ENCODE measurements at regions not wholly inside any gene's neighbourhood (a gene's known extent, or its start where the extent isn't known, plus 50 kb on each side); places are given as distances from the start of the nearest gene placed in this dataset.
"Not testable (repeated sequence)": the region's sequence is repeated elsewhere in the genome, so short reads cannot be mapped to it uniquely, and the experiment has no call there.

DNA sequence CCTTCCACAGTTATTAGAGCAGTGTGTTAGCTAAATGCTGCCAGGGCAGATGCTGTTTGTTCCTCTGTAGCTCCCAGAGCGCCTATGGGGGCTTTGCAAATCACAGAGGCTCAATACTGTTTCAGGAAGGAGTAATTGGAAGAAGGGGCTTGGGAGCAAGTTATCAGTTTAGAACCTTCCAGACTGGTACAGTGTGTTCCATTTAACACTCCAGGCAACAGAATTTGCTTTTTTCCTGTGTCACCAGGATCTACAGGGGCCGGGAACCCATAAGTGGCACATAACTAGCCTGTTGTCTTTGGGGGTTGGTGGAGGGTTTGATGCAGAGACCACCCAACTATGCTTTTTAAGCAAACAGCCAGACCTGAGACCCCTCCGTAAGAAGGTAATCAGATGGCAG is 307.3 kb upstream of the KCNN2 start:
- DNase-seq (ENCODE audit: low read depth in 2 of 2) = no peak

DNA sequence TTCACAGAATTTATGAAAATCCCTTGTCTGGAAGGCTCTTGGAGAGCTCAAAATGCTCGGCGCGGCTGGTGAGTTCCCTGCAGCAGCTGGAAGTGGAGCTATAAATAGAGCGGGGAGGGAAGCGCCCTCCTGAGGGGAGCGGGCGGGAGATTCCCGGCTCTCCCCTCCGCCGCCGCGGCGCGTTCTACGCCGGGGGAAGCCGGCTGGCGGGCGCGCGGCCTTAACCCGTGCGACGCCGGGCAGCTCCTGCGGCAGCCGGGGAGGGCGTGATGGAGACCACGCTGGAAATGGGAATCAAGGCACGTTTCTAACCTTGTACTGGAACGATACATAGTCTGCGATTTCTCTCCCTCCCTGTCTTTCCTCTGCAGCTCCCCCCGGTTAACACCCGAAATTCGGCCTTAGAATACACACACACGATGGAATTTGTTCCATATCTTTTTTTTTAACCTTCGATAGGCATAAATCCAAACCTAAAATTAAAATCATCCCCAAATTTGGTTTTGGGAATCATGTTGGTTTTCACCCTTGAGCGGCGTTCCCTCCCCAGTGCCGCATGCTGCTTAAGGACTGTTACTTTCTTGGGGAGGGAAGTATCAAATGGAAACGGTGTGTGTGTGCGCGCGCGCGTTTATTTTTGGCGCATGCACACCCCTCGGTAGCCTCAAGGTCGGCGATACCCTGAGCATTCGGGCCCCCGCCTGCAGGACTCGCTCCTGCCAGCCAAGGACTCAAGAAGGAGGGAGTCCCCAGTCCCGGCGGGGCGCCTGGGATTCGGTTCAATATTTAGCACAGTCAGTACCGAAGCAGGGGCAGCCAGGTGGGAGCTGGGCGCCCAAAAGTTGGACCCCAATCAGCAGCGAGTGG is 306.3 kb upstream of the KCNN2 start:
- DNase-seq (ENCODE audit: low read depth in 2 of 2) = no peak

DNA sequence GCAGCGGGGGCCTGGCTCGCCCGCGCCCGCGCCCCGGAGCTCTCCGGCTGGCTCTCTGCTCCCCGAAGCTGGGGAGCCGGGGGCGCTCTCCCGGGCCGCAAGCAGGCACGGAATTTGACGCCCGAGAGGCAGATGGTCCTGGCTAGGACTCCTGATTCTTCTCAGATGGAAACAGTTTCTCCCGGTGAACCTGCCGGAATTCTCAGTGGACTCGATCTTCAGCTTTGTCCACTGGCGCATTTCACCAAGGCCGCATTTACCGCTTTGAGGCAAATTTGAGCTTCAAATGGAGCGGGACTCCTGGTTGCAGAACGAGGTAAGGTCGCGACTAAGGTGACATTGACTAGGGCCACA is 305.7 kb upstream of the KCNN2 start:
- DNase-seq (ENCODE audit: low read depth in 2 of 2) = no peak

DNA sequence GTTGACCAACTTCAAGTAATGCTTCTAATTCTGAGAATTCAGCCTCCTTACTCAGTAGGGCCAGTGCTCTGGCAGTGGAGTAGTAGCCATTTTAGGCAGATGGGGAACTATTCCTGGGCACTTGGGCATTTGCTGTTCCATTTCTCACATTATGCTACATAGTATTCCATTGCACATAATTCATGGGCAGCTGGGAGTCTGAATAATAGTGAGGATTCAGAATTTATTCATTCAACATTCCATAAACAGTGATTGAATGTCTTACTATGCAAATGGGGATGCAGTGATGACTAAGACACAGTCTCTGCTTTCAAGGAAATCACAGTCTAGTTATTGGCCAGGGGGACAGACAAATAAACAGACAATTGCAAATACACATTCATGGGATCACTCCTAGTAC is 301.0 kb upstream of the KCNN2 start:
- no peak for DNase-seq (ENCODE audit: low read depth in 2 of 2)

DNA sequence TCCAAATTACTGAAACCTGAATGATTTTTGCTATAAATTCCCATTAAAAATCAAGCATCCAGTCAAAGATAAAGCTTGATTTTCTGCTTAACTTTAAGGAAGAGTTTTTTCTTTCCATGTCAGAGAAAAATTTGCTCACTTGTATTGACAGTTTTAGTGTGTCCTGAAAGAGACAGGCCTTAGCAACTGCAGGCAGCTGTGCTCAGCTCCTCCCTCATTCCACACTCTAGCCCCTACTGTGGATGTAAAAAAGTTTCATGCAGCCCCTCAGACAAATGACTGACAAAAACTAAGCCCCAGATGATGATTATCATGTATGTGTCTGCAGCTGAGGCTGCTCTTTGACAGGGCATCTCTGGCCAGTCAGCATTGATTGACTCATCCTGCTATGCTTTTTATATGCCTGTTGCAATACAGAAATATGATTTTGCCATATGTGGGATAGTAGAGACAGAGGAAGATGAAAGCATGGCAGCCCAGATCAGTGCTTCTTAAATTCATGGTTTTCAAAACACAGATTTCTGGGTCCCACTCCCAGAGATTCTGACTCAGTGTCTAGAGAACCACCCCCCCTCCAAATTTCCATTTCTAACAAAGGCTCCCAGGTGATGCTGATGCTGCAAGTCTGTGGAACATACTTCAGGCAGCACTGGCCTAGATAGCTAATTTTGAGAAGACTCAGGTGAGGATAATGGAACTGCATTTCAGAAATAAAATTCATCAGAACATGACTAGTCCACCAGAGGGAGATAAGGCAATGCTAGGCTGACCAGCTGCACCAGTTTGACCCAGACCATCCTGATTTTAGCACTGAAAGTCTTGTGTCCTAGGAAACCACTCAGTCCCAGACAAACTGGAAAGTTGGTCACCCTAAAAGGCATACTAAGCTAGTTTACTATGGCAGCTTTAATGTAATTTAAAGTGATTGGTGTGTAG is 298.7 kb upstream of the KCNN2 start:
- DNase-seq (ENCODE audit: low read depth in 2 of 2) = no peak

DNA sequence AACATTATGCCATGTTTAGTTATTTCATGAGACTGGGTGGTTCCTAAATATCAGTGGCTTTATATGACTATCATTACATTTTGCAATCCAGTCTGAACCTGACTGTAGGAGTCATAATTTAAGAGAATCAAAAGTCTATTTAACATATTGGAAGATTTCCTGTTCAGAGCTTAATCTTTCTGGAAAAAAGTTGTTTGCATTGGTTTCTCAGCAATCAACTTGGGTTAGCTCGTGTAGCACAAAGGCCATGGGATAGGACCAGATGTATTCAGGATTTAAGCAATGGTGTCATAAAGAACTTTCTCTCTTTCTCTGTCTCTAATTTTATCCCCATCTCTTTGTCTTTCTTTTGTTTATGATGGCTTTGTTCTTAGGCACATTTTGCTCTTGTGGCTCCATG is 296.0 kb upstream of the KCNN2 start:
- DNase-seq (ENCODE audit: low read depth in 2 of 2) = no peak

DNA sequence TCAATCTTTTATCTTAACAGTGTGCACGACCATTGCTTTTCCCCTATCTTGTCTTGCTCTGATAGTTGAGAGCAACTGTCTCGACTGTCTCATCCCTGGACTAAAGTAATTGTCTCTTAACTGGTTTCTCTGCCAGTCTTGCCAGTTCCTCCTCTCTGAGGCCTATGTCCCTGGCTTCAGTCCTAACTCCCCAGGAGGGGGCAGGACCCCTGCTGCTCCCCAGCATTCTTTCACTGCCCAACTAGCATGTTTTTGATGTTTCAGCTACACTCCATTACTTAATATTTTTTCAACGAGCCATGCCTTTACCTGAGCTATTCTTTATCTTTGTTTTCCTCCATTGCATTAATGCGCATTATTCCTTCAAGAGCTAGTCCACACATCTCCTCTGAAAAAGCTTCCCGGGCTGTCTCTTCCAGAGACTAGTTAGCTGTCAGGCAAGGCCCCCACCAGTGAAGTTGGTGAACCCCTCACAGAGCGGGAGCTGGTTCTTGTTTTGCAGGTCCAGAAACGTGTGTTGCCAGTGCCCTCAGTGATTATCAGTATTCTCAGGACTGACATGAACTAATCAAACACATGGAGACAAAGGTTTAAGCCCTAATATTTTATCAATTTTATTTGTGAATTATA is 291.7 kb upstream of the KCNN2 start:
- DNase-seq (ENCODE audit: low read depth in 2 of 2) = no peak

DNA sequence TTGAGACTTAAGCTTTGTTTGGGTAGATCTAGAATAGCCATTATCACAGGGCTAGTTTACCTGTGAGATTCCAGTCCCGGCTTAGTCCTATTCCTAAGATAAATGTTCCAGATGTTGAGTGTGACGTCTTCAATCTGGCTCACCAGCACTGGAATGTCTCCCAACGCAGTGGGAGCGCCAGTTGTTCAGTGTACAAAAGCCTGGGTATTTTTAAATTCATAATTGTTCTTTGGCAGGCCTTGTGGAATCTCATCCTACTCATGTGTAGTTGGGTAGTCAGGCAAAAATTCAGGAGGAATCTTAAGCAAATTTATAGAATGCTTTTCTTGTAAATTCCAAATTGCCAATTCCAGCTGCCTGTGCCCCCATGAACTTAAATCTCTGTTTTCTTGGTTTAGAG is 272.6 kb upstream of the KCNN2 start:
- no peak for DNase-seq (ENCODE audit: low read depth in 2 of 2)

DNA sequence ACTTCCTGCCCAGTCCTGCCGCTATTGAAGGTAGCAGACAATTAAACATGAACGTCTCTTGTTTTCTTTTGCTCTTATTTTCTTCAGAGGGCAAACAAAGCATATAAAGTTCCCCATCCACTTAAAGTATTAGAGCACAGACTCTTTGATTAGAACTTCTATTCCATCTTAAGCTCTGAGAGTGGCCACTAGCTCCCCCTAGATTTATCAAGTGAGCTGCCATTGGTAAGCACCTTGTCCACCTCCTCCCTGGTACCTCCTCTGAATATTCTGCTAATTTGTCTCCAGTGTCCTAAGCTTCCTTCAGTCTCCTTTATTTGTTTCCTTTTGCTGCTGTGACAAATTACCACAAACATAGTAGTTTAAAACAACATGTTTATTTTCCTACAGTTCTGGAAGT is 264.3 kb upstream of the KCNN2 start:
- no peak for DNase-seq (ENCODE audit: low read depth in 2 of 2)

DNA sequence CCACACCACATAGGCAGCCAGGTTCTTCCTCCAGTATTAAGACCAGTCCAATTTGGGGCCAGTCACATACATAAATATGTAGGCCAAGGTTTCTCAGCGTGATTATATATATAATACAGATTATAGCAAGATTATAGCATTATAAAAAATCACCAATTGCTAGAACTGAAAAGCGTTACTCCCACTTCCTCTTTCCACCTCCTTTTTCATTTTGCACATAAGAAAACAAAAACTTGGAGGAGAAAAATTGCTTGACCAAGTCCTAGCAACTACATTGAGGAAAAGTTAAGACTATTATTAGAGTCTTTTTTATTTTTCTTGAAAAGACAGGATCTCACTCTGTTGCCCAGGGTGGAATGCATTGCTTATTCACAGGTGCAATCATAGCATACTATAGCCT is 262.7 kb upstream of the KCNN2 start:
- DNase-seq (ENCODE audit: low read depth in 2 of 2) = no peak

DNA sequence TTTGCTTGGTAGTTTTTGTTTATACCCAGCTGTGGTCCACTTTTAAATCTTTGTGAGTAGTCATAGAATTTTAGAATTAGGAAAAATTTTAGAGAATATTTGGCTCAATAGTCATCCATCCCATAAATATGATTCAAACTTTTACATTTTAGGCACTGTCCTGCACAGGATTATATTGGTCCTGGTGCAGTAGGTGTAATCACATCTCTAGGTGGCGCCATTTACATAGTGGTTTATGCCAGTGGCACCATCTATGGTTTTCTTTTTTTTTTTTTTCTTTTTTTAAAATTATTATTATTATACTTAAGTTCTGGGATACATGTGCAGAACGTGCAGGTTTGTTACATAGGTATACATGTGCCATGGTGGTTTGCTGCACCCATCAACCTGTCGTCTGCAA is 260.7 kb upstream of the KCNN2 start:
- DNase-seq (ENCODE audit: low read depth in 2 of 2) = no peak

DNA sequence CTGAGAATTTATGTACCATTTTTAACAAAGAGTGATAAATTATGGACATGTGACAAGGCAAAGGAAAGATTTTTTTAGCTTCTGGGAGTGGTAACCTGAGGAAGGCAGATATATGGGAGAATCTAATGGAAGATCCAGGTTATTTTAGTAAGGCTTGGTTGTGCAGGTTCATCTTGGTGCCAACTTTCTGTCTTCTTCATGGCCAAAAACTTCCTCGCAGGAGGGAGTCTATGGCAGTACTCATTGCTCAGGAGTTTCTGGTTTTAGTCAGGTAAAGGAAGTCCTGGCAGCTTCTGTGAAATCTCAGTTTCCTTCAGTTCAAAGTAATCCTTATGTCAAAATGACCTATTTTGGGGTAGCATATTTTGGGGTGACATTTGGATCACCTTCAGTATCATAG is 248.3 kb upstream of the KCNN2 start:
- DNase-seq (ENCODE audit: low read depth in 2 of 2) = no peak

DNA sequence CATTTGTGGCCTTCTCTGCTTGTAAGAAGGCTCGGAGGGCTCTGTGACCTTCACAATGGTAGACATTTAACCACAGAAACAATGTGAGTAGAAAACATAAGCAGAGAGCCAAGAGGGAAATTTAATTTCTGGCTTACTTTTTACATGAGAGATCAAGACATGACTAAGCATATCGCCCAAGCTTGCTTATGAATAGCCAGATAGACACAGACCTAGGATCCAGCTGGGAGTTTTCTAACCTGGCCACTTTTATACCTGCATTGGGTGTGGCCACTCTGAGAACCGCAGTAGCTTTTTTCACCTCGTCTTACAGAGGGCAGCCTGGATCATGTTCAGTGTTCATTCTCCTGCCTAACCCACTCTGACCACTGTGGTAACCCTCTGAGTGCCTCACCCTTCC is 244.9 kb upstream of the KCNN2 start:
- no peak for DNase-seq (ENCODE audit: low read depth in 2 of 2)

DNA sequence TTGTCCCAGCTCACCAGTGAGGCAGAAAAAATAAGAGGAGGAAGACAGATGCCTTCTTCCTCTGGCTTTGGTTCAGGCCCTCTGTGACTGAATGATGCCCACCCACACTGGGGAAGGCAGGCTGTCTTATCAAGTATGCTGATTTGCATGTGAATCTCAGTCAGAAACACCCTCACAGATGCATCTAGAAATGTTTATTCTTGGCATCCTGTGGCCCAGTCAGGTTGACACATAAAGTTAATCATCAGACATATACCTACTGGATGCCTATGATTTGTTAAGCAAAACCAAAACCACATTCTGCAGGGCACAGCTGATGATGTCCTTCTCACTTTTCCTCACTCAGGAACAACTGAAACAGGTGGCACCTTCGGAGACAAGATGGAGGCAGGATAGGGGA is 243.4 kb upstream of the KCNN2 start:
- DNase-seq (ENCODE audit: low read depth in 2 of 2) = no peak

DNA sequence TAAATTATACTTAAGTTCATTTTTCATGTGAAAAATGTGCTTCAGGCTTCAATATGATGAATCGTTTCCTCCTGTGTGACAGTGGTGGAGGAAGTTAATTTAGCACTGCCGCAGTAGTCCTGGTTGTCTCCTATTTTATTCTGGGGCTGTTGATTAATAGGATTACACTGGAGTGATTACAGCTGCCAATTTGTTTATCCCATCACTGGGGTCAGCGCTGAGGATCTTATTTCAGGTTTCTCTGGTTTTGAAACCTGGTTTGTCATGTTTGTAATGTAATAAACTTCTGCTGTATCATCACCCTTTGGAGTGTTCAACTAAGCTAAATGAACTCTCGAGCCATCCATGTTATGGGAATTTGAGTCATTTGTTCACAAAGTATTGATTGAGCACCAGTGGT is 241.7 kb upstream of the KCNN2 start:
- no peak for DNase-seq (ENCODE audit: low read depth in 2 of 2)

DNA sequence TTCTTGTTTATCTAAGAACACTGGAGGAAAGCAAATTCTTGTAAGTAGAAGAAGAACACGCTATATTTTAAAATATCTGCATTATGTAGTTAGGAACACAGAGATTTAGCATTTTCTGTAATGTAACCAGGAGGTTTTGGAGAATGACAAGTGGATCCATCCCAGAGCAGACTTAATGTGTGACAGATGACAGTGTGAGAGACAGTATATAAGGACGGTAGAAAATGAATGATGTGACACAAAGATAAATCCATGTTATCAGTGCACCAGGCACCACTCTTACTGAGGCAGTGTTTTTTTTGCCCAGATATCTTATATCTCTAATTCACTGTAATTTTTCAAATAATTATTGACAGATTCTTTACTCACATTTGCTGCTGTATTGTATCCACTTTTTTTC is 239.0 kb upstream of the KCNN2 start:
- DNase-seq (ENCODE audit: low read depth in 2 of 2) = no peak

DNA sequence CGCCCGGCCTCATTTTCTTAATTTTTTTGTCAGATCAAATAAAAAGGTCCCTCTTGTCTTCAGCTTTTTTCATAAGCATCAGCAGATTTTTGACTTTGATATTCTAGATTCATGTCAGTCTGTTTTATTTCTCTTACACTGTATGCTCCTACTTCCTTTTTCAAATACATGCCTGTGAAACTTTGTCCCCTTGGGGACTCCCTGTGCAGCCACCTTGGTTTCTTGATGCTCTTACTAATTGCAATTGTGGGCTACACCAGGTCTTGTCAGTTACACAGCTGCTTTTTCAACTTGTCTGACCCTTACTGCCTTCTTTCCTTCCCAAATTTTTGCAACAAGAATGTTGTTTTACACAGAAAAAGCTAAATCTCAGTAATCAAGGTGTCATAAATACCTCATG is 238.2 kb upstream of the KCNN2 start:
- DNase-seq (ENCODE audit: low read depth in 2 of 2) = no peak

DNA sequence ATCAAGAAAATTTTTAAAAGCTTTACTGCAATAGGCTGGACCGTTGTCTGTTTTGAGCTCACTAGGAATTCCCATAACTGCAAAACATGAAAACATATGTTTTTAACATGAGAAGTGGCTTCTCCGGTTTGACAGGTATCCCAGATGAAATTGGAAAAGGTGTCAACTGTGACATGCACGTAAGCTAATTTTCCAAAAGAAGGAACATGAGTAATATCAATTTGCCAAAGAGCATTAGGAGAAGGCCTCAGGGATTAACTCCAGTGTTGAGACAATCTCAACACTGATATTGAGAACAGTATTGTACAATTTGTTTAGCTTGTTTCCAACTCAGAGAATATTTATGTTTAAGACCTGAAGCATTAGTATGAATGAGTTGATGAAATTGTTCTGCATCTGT is 215.5 kb upstream of the KCNN2 start:
- no peak for DNase-seq (ENCODE audit: low read depth in 2 of 2)

DNA sequence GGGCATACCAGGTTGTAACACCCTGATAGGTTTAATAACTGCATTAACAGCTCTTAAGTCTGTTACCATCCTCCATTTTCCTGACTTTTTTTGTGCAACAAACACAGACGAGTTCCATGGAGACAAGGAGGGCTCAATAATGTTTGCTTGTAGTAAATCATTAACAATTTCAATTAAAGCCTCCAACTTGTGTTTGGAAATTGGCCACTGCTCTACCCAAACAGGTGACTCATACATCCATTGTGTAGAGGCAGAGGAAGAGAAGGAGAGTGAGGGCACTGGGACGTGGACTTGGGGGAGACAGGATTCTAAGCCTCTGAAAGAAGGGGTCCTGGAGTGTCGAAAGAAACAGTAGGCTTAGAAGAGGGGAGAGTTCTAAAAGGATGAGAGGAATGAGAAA is 213.6 kb upstream of the KCNN2 start:
- DNase-seq (ENCODE audit: low read depth in 2 of 2) = no peak

DNA sequence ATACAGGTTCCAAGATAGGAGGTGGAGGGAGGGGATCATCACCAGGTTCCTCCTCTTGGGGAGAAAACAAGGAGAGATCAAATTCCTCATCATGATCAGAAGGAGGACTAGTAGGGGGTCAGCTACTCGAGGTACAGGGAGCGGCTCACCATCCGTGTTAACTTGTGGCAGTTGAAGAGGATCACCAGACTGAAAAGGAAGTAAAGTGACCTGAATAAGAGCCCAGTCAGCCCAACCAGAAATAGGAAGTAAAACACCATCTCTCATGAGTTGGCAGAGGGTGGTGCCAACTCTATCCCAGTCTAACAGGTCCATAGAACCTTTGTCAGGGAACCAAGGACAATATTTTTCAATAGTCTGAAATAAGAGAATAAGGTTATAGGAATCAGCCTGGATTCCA is 213.1 kb upstream of the KCNN2 start:
- not testable (repeated sequence) for DNase-seq (ENCODE audit: low read depth in 2 of 2)

DNA sequence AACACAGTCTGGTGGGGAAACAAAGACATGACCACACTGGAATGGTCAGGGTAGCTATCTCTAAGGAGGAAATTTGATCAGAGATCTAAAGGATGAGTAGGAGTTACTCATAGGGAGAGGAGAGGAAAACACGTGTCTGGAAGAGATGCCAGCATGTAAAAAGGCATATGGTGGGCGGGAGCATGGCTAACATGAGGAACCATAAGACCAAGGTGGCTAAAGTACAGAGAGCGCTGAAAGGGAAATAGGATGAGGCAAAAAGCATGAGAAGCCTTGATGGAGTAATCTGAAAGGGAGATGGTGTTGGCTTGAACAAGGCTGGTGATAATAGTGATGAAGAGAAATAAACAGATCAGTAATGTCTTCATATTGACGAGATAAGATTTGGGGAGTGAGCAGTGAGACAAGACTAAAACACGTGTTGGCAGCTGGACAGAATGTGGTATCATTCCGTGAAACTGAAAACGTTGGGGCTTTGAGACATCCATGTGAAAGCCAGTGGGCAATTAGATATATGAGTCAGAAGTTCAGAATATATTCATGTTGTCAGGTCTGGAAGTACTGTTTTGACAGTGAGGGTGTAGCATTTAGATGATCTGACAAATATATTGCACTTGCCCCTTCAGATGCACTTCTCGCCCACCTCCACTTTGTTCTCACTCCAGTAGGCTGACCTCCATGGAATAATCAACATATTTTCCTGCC is 209.1 kb upstream of the KCNN2 start:
- DNase-seq (ENCODE audit: low read depth in 2 of 2) = no peak

DNA sequence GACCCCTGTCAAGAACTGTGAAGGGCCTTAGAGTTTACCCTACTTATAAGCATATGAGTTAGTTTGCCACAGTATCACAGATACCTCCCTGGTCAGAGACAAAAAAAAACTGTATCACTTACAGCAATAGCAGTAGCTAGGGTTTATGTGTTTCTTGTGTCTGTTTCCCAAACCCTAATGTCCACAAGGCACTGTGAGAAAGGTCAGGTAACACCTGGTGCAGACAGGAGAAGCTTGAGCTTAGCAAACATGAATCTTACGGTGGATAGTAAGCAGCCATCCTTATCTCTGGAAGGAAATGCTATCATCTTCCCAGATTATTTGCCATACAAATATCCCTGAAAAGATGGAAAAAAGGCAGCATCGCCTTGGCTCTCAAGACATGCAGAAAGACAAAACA is 208.5 kb upstream of the KCNN2 start:
- no peak for DNase-seq (ENCODE audit: low read depth in 2 of 2)

Measured in activated CD4-positive, alpha-beta T cell treated with anti-CD3 and anti-CD28 coated beads for 24 hours (primary cell).